ENCODE measurements at regions not wholly inside any gene's neighbourhood (a gene's known extent, or its start where the extent isn't known, plus 50 kb on each side); places are given as distances from the start of the nearest gene placed in this dataset.

GRCh38 chr14:22184157-22184829, 404.7 kb downstream of the DAD1 start:
- no peak for TF ChIP-seq GATA2 (IDR thresholded peaks at IDR 0.05; ENCODE audit: low read depth, low read length)
- TF ChIP-seq GATA3 (IDR thresholded peaks at IDR 0.05; ENCODE audit: low read depth, low read length) = no peak
